ENCODE measurements at regions not wholly inside any gene's neighbourhood (a gene's known extent, or its start where the extent isn't known, plus 50 kb on each side); places are given as distances from the start of the nearest gene placed in this dataset.

DNA sequence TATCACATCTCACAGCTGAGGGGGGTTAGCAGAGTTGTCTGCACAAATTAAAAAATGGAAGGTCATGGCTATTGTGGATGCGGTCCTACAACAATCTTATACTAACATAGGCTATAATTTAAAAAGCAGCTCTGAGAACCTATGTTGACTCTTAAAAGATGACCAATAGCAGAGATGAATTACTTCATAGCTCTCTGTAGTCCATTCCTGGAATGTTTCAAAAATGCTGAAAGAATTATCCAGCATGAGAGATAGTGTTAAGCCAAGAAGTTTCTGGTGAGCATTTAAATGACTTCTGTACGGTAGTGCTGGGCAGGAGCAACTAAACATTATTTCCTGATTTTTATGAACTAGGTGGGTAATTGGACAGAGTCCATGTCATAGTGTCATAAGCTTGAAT lies 218.2 kb upstream of the NUDT12 start:
- ChIA-PET POLR2A (no interaction called here), CTCF (no interaction called here)
- Mint-ChIP-seq H3K27me3 (no peaks in the 10 kb centered on the region), H3K9me3 (ENCODE audit: insufficient read depth) (peaks cover 5% of the 10 kb centered on the region), H3K4me1 (no peaks in the 10 kb centered on the region), H3K4me3 (no peak overlapping the region), H3K27ac (no peak overlapping the region)
- Histone ChIP-seq H2AFZ (ENCODE audit: insufficient read depth, low read depth, low read length, poor library complexity, severe bottlenecking) (no peak overlapping the region), H4K20me1 (ENCODE audit: control insufficient read depth, insufficient read depth, low read length, poor library complexity, severe bottlenecking) (no peaks in the 10 kb centered on the region), H3K9ac (ENCODE audit: low read length) (no peak overlapping the region), H3K4me2 (replicated peaks; ENCODE audit: low read depth, low read length, poor library complexity, severe bottlenecking) (no peak overlapping the region), H3K9me3 (ENCODE audit: control extremely low read depth in 1 of 3, control insufficient read depth in 2 of 3, insufficient read depth in 1 of 3, low read length in 2 of 3) (peaks cover 0 to 21% (median 0%) of the 10 kb centered on the region in 3 donors), H3K4me3 (ENCODE audit: control extremely low read depth in 1 of 5, extremely low read depth in 1 of 5, insufficient read depth in 1 of 5, low read depth in 2 of 5, low read length in 4 of 5) (no peak overlapping the region), H3K27me3 (replicated peaks in 1 of 4; ENCODE audit: control extremely low read depth in 1 of 4, control insufficient read depth in 3 of 4, insufficient read depth in 4 of 4, low read length in 3 of 4) (no peaks in the 10 kb centered on the region), H3K36me3 (replicated peaks in 1 of 2; ENCODE audit: control extremely low read depth in 1 of 2, control insufficient read depth in 1 of 2, extremely low read depth in 1 of 2, insufficient read depth in 2 of 2, low read length in 1 of 2) (no peaks in the 10 kb centered on the region), H3K4me1 (ENCODE audit: control insufficient read depth in 2 of 2, insufficient read depth in 2 of 2, low read length in 2 of 2) (no peaks in the 10 kb centered on the region), H3K79me2 (ENCODE audit: control insufficient read depth, insufficient read depth, low read length) (no peaks in the 10 kb centered on the region), H3K27ac (ENCODE audit: low read length in 2 of 2) (no peak overlapping the region)
- intact Hi-C loops (cut with micrococcal nuclease), result no loop called here
- TF ChIP-seq, protein P1, sequence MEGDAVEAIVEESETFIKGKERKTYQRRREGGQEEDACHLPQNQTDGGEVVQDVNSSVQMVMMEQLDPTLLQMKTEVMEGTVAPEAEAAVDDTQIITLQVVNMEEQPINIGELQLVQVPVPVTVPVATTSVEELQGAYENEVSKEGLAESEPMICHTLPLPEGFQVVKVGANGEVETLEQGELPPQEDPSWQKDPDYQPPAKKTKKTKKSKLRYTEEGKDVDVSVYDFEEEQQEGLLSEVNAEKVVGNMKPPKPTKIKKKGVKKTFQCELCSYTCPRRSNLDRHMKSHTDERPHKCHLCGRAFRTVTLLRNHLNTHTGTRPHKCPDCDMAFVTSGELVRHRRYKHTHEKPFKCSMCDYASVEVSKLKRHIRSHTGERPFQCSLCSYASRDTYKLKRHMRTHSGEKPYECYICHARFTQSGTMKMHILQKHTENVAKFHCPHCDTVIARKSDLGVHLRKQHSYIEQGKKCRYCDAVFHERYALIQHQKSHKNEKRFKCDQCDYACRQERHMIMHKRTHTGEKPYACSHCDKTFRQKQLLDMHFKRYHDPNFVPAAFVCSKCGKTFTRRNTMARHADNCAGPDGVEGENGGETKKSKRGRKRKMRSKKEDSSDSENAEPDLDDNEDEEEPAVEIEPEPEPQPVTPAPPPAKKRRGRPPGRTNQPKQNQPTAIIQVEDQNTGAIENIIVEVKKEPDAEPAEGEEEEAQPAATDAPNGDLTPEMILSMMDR (IDR thresholded peaks at IDR 0.05), result no peak
- TF ChIP-seq EZH2 (IDR thresholded peaks at IDR 0.05; ENCODE audit: borderline replicate concordance, insufficient read depth, low read depth, low read length, poor library complexity, severe bottlenecking), result no peak
- DNase-seq (no peak), ATAC-seq (ENCODE audit: low read depth) (no peak)
- WGBS (ENCODE audit: insufficient coverage), result 88% methylated on average over 1 of the region's 2 CpGs

DNA sequence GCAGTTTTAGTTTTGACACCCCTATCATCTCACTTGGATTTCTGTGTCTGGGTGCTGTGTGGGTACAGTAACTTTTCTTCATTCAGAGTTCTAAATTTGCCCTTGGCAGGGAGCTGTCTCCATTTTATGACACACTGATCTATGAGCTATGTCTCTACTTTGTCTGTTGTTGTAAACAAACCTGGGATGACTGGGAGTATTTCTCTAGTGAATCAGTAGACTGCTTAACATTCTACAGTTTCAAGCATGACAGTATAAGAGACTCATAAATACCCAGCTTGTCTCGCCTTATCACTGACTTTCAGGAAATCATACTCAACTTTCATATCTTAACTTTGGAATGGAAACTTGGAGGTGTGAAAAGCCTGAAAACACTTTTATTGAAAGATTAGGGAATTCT lies 212.1 kb upstream of the NUDT12 start:
- Histone ChIP-seq H3K27ac (ENCODE audit: low read length in 2 of 2) (no peak overlapping the region), H3K9ac (ENCODE audit: low read length) (no peak overlapping the region), H3K27me3 (replicated peaks in 1 of 4; ENCODE audit: control extremely low read depth in 1 of 4, control insufficient read depth in 3 of 4, insufficient read depth in 4 of 4, low read length in 3 of 4) (no peaks in the 10 kb centered on the region), H3K4me3 (ENCODE audit: control extremely low read depth in 1 of 5, extremely low read depth in 1 of 5, insufficient read depth in 1 of 5, low read depth in 2 of 5, low read length in 4 of 5) (no peak overlapping the region), H2AFZ (ENCODE audit: insufficient read depth, low read depth, low read length, poor library complexity, severe bottlenecking) (no peak overlapping the region), H3K79me2 (ENCODE audit: control insufficient read depth, insufficient read depth, low read length) (no peaks in the 10 kb centered on the region), H3K4me2 (replicated peaks; ENCODE audit: low read depth, low read length, poor library complexity, severe bottlenecking) (no peak overlapping the region), H4K20me1 (ENCODE audit: control insufficient read depth, insufficient read depth, low read length, poor library complexity, severe bottlenecking) (no peaks in the 10 kb centered on the region), H3K36me3 (replicated peaks in 1 of 2; ENCODE audit: control extremely low read depth in 1 of 2, control insufficient read depth in 1 of 2, extremely low read depth in 1 of 2, insufficient read depth in 2 of 2, low read length in 1 of 2) (no peaks in the 10 kb centered on the region), H3K9me3 (ENCODE audit: control extremely low read depth in 1 of 3, control insufficient read depth in 2 of 3, insufficient read depth in 1 of 3, low read length in 2 of 3) (peaks cover 0 to 18% (median 0%) of the 10 kb centered on the region in 3 donors), H3K4me1 (ENCODE audit: control insufficient read depth in 2 of 2, insufficient read depth in 2 of 2, low read length in 2 of 2) (no peaks in the 10 kb centered on the region)
- H3K27ac Mint-ChIP-seq, result no peak overlapping the region
- H3K27me3 Mint-ChIP-seq, result no peaks in the 10 kb centered on the region
- no peak for DNase-seq
- intact Hi-C loops (cut with micrococcal nuclease), result no loop called here
- no peak overlapping the region for H3K4me3 Mint-ChIP-seq
- WGBS (ENCODE audit: insufficient coverage), result no CpG with 5 or more reads among the region's 1 CpG
- TF ChIP-seq EZH2 (IDR thresholded peaks at IDR 0.05; ENCODE audit: borderline replicate concordance, insufficient read depth, low read depth, low read length, poor library complexity, severe bottlenecking), result no peak
- TF ChIP-seq, protein P1 (IDR thresholded peaks at IDR 0.05), result no peak
- H3K9me3 Mint-ChIP-seq (ENCODE audit: insufficient read depth), result no peaks in the 10 kb centered on the region
- no peak for ATAC-seq (ENCODE audit: low read depth)
- POLR2A ChIA-PET, result no interaction called here
- no peaks in the 10 kb centered on the region for H3K4me1 Mint-ChIP-seq
- CTCF ChIA-PET, result no interaction called here
